ENCODE measurements at regions not wholly inside any gene's neighbourhood (a gene's known extent, or its start where the extent isn't known, plus 50 kb on each side); places are given as distances from the start of the nearest gene placed in this dataset.

DNA sequence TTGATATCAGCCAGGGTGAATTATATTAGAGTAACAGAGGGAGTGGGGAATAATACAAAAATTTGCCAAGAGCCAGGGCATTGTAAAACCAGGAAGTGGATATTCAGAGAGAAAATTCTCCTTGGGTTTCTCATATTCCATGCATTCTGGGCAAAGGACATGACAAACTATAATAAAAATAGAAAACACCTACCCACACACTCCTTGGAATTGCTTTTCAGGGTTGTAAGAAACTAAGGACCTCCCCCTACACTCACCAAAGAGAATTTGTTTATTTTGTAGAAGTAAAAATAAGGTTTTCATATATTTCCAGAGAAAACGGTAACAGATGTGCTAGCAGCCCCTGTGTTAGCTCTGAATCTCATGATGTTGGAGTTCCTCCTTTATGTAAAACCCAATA is 649.6 kb downstream of the SLITRK1 start:
- TF ChIP-seq, protein P1, sequence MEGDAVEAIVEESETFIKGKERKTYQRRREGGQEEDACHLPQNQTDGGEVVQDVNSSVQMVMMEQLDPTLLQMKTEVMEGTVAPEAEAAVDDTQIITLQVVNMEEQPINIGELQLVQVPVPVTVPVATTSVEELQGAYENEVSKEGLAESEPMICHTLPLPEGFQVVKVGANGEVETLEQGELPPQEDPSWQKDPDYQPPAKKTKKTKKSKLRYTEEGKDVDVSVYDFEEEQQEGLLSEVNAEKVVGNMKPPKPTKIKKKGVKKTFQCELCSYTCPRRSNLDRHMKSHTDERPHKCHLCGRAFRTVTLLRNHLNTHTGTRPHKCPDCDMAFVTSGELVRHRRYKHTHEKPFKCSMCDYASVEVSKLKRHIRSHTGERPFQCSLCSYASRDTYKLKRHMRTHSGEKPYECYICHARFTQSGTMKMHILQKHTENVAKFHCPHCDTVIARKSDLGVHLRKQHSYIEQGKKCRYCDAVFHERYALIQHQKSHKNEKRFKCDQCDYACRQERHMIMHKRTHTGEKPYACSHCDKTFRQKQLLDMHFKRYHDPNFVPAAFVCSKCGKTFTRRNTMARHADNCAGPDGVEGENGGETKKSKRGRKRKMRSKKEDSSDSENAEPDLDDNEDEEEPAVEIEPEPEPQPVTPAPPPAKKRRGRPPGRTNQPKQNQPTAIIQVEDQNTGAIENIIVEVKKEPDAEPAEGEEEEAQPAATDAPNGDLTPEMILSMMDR (IDR thresholded peaks at IDR 0.05) = no peak
- no peak for TF ChIP-seq POLR2A (IDR thresholded peaks at IDR 0.05)
- no peak for TF ChIP-seq POLR2AphosphoS5 (IDR thresholded peaks at IDR 0.05)

Data from sigmoid colon (tissue), 4 donors.